ENCODE measurements at regions not wholly inside any gene's neighbourhood (a gene's known extent, or its start where the extent isn't known, plus 50 kb on each side); places are given as distances from the start of the nearest gene placed in this dataset.

DNA sequence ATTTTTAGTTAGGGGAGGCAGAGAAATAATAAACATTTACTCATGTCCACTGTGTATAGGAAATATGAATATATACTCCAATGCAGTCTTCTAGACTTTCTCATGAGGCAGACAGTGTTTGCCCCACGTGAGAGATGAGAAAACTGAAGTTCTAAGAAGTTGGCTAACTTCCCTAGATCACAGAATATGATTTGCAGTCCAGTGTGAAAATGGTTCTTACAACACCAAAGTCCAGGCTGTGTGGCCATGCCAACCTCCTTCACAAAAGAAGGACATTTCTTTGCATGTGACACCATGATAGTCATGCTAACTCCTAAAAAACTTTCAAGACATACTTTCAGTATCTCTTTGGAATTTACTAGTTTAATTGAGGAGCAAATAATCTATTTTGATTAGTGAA, 143.7 kb downstream of the IRS1 start:
- Histone ChIP-seq H4K20me1 (ENCODE audit: insufficient read depth, low read length) (no peaks in the 10 kb centered on the region), H2AFZ (ENCODE audit: low read length) (no peak overlapping the region), H3K4me2 (ENCODE audit: low read depth, low read length) (no peak overlapping the region), H3K27ac (ENCODE audit: extremely low read length, insufficient read depth, low read length) (no peak overlapping the region), H3K36me3 (replicated peaks in 1 of 2; ENCODE audit: control insufficient read depth in 1 of 2, insufficient read depth in 2 of 2, low read length in 2 of 2) (no peaks in the 10 kb centered on the region), H3K79me2 (ENCODE audit: insufficient read depth, low read length) (no peaks in the 10 kb centered on the region), H3K27me3 (ENCODE audit: control insufficient read depth in 1 of 2, insufficient read depth in 2 of 2, low read length in 2 of 2) (no peaks in the 10 kb centered on the region), H3K9ac (ENCODE audit: insufficient read depth, low read depth, low read length) (no peak overlapping the region), H3K4me1 (ENCODE audit: insufficient read depth, low read length) (peaks cover 94% of the 10 kb centered on the region), H3K9me3 (ENCODE audit: low read length) (no peaks in the 10 kb centered on the region), H3K4me3 (replicated peaks in 1 of 3; ENCODE audit: insufficient read depth in 1 of 3, low read depth in 2 of 3, low read length in 3 of 3) (no peak overlapping the region)
- CTCF ChIA-PET (ENCODE audit: low intra/inter-chr PET ratio, low total read pairs): no interaction called here
- no peak for ATAC-seq
- in situ Hi-C loops (cut with HindIII; ENCODE audit: extremely low pct_ligation_motif_present, low pct_unique_long_range_greater_than_20kb): no loop called here
- WGBS (ENCODE audit: low lambda C conversion rate): 93% methylated on average over 1 of the region's 1 CpG
- BruUV-seq (replicated peaks): no TSS peak
- FAIRE-seq: no peak
- no peak for DNase-seq (ENCODE audit: low spot score)
- POLR2A ChIA-PET: no interaction called here
- intact Hi-C loops (cut with micrococcal nuclease; ENCODE audit: unreplicated experiment): loop anchor here (2.0 to 10.0 kb wide), 3 partner anchors 79 to 494 kb away; no protein-coding TSS in a partner anchor
- TF ChIP-seq ZNF564 (CRISPR knock-in tag; IDR thresholded peaks at IDR 0.05) (no peak), DR1 (CRISPR knock-in tag; IDR thresholded peaks at IDR 0.05) (no peak), ZNF207 (IDR thresholded peaks at IDR 0.05; ENCODE audit: borderline replicate concordance) (no peak), THAP11 (CRISPR knock-in tag; IDR thresholded peaks at IDR 0.05) (0 out of 2 replicates have a peak, but pooled peaks have one; percentile 9), YEATS2 (CRISPR knock-in tag; IDR thresholded peaks at IDR 0.05; ENCODE audit: borderline replicate concordance) (0 out of 2 replicates have a peak, but pooled peaks have one; percentile 31), ATF1 (CRISPR knock-in tag; IDR thresholded peaks at IDR 0.05) (0 out of 2 replicates have a peak, but pooled peaks have one; percentile 6), ETV5 (CRISPR knock-in tag; IDR thresholded peaks at IDR 0.05; ENCODE audit: borderline replicate concordance) (no peak), ZNF530 (CRISPR knock-in tag; IDR thresholded peaks at IDR 0.05; ENCODE audit: low read depth) (no peak), ZNF598 (CRISPR knock-in tag; IDR thresholded peaks at IDR 0.05; ENCODE audit: borderline replicate concordance) (no peak), ZNF138 (CRISPR knock-in tag; IDR thresholded peaks at IDR 0.05; ENCODE audit: low read depth) (no peak), ZNF780A (CRISPR knock-in tag; IDR thresholded peaks at IDR 0.05) (no peak), KDM4B (CRISPR knock-in tag; IDR thresholded peaks at IDR 0.05) (no peak), SALL1 (CRISPR knock-in tag; IDR thresholded peaks at IDR 0.05) (no peak), GATAD2A (CRISPR knock-in tag; IDR thresholded peaks at IDR 0.05) (no peak), THYN1 (CRISPR knock-in tag; IDR thresholded peaks at IDR 0.05; ENCODE audit: borderline replicate concordance, low read depth) (no peak), BCL6 (CRISPR knock-in tag; IDR thresholded peaks at IDR 0.05) (no peak), GTF3A (CRISPR knock-in tag; conservative IDR thresholded peaks at IDR 0.05) (0 out of 2 replicates have a peak, but pooled peaks have one; percentile 32), CHD4 (IDR thresholded peaks at IDR 0.05; ENCODE audit: borderline replicate concordance, low read length) (no peak), ZMYM3 (CRISPR knock-in tag; IDR thresholded peaks at IDR 0.05) (no peak), FOXP1 (IDR thresholded peaks at IDR 0.05) (no peak), FOXP1 (CRISPR knock-in tag; IDR thresholded peaks at IDR 0.05) (no peak), NKX3-1 (CRISPR knock-in tag; IDR thresholded peaks at IDR 0.05) (no peak), ZNF224 (CRISPR knock-in tag; IDR thresholded peaks at IDR 0.05) (no peak)
- TF ChIP-seq, protein P1, sequence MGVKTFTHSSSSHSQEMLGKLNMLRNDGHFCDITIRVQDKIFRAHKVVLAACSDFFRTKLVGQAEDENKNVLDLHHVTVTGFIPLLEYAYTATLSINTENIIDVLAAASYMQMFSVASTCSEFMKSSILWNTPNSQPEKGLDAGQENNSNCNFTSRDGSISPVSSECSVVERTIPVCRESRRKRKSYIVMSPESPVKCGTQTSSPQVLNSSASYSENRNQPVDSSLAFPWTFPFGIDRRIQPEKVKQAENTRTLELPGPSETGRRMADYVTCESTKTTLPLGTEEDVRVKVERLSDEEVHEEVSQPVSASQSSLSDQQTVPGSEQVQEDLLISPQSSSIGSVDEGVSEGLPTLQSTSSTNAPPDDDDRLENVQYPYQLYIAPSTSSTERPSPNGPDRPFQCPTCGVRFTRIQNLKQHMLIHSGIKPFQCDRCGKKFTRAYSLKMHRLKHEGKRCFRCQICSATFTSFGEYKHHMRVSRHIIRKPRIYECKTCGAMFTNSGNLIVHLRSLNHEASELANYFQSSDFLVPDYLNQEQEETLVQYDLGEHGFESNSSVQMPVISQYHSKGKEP (CRISPR knock-in tag; IDR thresholded peaks at IDR 0.05): no peak
- TF ChIP-seq, protein P2, sequence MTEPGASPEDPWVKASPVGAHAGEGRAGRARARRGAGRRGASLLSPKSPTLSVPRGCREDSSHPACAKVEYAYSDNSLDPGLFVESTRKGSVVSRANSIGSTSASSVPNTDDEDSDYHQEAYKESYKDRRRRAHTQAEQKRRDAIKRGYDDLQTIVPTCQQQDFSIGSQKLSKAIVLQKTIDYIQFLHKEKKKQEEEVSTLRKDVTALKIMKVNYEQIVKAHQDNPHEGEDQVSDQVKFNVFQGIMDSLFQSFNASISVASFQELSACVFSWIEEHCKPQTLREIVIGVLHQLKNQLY (CRISPR knock-in tag; IDR thresholded peaks at IDR 0.05): no peak
